OCI-LY7 (cell line): ENCODE measurements at regions not wholly inside any gene's neighbourhood (a gene's known extent, or its start where the extent isn't known, plus 50 kb on each side); places are given as distances from the start of the nearest gene placed in this dataset.

ENCODE experiments used
- BruUV-seq: library from RNA; stranded (reverse); fragments of 400-500 nt; replicated peaks from 2 replicates; lab custom pipeline; 2021; lab: Mats Ljungman, UMichigan
- CTCF ChIA-PET: fragments of 300-600 bp; sonication (Branson Sonifier 250); formaldehyde crosslinking; loops from one replicate; lab custom pipeline; 2022; ENCODE audit warnings: antibody characterized with exemption; ENCODE audit not compliant: unreplicated experiment; lab: Charles Lee
- POLR2A ChIA-PET: fragments of 300-600 bp; sonication (Branson Sonifier 250); formaldehyde crosslinking; loops from one replicate; lab custom pipeline; 2022; ENCODE audit warnings: antibody characterized with exemption; lab: Charles Lee
- DNase-seq: peaks from one replicate; pipeline ENCODE4 v3.0.0-alpha.2; 2015; ENCODE audit warnings: low spot score
- H2AFZ ChIP-seq: fragments of 200-600 bp; sonication (generic), shearing (Covaris generic); 2 replicates; pipeline ENCODE4 v1.6.1; 2014; ENCODE audit warnings: mild to moderate bottlenecking, antibody characterized with exemption, low read length, moderate library complexity
- H3K27ac ChIP-seq: fragments of 200-600 bp; sonication (generic); 2 replicates; pipeline ENCODE4 v1.5.1; 2014; ENCODE audit warnings: mixed run types, low read depth, mild to moderate bottlenecking, moderate library complexity, low read length, inconsistent platforms; ENCODE audit not compliant: poor library complexity, severe bottlenecking
- H3K36me3 ChIP-seq: fragments of 200-600 bp; sonication (generic); 2 replicates; pipeline ENCODE4 v1.6.1; 2014; ENCODE audit warnings: mild to moderate bottlenecking, antibody characterized with exemption, low read length, moderate library complexity, mixed read lengths; ENCODE audit not compliant: insufficient read depth
- H3K4me1 ChIP-seq: fragments of 200-600 bp; sonication (generic); 2 replicates; pipeline ENCODE4 v1.5.1; 2014; ENCODE audit warnings: mild to moderate bottlenecking, low read length; ENCODE audit not compliant: insufficient read depth, poor library complexity, severe bottlenecking
- H3K4me2 ChIP-seq: fragments of 200-600 bp; sonication (generic); 2 replicates; pipeline ENCODE4 v1.6.1; 2014; ENCODE audit warnings: mild to moderate bottlenecking, low read length
- H3K4me3 ChIP-seq: fragments of 200-600 bp; sonication (generic); 2 replicates; pipeline ENCODE4 v1.5.1; 2014; ENCODE audit warnings: mild to moderate bottlenecking, low read depth, low read length; ENCODE audit not compliant: poor library complexity, severe bottlenecking
- H3K79me2 ChIP-seq: fragments of 200-600 bp; sonication (generic); 2 replicates; pipeline ENCODE4 v1.6.1; 2016; ENCODE audit warnings: low read depth, mild to moderate bottlenecking, low read length, moderate library complexity, mixed read lengths; ENCODE audit not compliant: insufficient read depth
- H3K9me2 ChIP-seq: fragments of 200-600 bp; sonication (generic); 2 replicates; pipeline ENCODE4 v1.6.1; 2016; ENCODE audit warnings: mild to moderate bottlenecking, low read length, mixed read lengths; ENCODE audit not compliant: insufficient read depth
- H3K9me3 ChIP-seq: fragments of 200-600 bp; sonication (generic); 2 replicates; pipeline ENCODE4 v1.6.1; 2014; ENCODE audit warnings: mild to moderate bottlenecking, mixed run types, low read length, mixed read lengths
- H4K20me1 ChIP-seq: fragments of 200-600 bp; sonication (generic); 2 replicates; pipeline ENCODE4 v1.6.1; 2014; ENCODE audit warnings: mild to moderate bottlenecking, antibody characterized with exemption, low read length, moderate library complexity, mixed read lengths; ENCODE audit not compliant: insufficient read depth
- EZH2phosphoT487 ChIP-seq: fragments of 200-600 bp; sonication (generic); IDR thresholded peaks from 2 replicates; pipeline ENCODE4 v1.6.1; 2018; ENCODE audit warnings: low read depth, borderline replicate concordance, mild to moderate bottlenecking, mixed run types, antibody characterized with exemption, low read length, moderate library complexity, mixed read lengths
- intact Hi-C: fragments of 100-400 bp; cut with micrococcal nuclease; formaldehyde crosslinking; loops from one replicate; pipeline ENCODE4 v1.10.0; 2022; ENCODE audit not compliant: unreplicated experiment
- TF ChIP-seq, protein P1 (sequence below): fragments of 200-600 bp; sonication (generic); conservative IDR thresholded peaks from 2 replicates; pipeline ENCODE4 v1.5.1; 2014; ENCODE audit warnings: mild to moderate bottlenecking, antibody characterized with exemption, low read length, moderate library complexity, mixed read lengths

DNA sequence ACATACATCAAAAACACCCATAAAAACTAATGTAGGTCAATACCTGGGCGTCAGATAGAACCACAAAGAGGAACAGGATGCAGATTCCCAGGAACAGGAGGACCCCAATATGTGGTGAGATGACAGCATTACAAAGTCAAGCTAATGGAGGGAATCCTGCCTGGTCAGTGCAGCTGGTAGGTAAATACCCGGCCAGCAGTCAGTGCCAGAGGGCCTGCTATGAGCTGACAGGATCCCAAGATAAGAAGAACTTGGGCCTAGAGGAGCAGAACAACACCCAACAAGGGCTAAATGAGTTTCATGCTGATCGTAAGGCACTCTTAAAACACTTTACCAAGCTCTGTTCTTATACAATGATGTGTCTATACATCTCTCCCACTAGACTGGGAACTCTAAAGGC, 61.2 kb upstream of the KCNMB2 start:
- no peak overlapping the region for H2AFZ ChIP-seq
- no peaks in the 10 kb centered on the region for H3K4me1 ChIP-seq
- H3K79me2 ChIP-seq: no peaks in the 10 kb centered on the region
- intact Hi-C loops: no loop called here
- H3K27ac ChIP-seq: no peak overlapping the region
- TF ChIP-seq, protein P1, sequence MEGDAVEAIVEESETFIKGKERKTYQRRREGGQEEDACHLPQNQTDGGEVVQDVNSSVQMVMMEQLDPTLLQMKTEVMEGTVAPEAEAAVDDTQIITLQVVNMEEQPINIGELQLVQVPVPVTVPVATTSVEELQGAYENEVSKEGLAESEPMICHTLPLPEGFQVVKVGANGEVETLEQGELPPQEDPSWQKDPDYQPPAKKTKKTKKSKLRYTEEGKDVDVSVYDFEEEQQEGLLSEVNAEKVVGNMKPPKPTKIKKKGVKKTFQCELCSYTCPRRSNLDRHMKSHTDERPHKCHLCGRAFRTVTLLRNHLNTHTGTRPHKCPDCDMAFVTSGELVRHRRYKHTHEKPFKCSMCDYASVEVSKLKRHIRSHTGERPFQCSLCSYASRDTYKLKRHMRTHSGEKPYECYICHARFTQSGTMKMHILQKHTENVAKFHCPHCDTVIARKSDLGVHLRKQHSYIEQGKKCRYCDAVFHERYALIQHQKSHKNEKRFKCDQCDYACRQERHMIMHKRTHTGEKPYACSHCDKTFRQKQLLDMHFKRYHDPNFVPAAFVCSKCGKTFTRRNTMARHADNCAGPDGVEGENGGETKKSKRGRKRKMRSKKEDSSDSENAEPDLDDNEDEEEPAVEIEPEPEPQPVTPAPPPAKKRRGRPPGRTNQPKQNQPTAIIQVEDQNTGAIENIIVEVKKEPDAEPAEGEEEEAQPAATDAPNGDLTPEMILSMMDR: no peak
- no peak for TF ChIP-seq EZH2phosphoT487
- H3K4me3 ChIP-seq: no peak overlapping the region
- ChIA-PET CTCF (no interaction called here), POLR2A (interaction anchor here (1.1 to 1.9 kb wide), 3 partner anchors 9 to 12 kb away, joined by 3 to 9 read pairs (median 3); no protein-coding TSS in a partner anchor)
- H3K9me2 ChIP-seq: no peaks in the 10 kb centered on the region
- BruUV-seq: no TSS peak
- no peaks in the 10 kb centered on the region for H3K9me3 ChIP-seq
- no peaks in the 10 kb centered on the region for H4K20me1 ChIP-seq
- H3K4me2 ChIP-seq: no peak overlapping the region
- DNase-seq: no peak
- no peaks in the 10 kb centered on the region for H3K36me3 ChIP-seq

DNA sequence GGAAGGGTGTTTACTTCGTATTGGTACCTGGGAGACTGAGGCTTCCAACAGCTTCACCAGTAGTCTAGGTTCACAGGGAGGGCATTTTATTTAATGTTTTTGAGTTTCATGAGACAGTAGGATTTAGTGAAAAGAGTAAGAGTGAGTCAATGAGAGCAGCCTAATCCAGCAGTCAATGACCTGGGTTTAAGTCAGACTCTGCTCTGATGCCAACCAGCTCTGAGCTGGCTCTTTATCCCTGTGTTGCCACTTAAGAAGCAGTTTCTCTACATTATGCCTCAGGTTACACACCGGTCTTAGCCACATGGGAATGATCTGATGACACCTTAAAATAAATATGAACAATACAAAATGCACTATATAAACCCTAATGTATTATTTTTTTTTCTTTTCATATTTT, 59.4 kb upstream of the KCNMB2 start:
- Histone ChIP-seq H3K36me3 (no peaks in the 10 kb centered on the region), H2AFZ (no peak overlapping the region), H3K27ac (no peak overlapping the region), H3K9me2 (no peaks in the 10 kb centered on the region), H3K4me2 (no peak overlapping the region), H3K4me3 (no peak overlapping the region), H3K9me3 (no peaks in the 10 kb centered on the region), H3K79me2 (no peaks in the 10 kb centered on the region), H3K4me1 (no peaks in the 10 kb centered on the region), H4K20me1 (no peaks in the 10 kb centered on the region)
- intact Hi-C loops: no loop called here
- ChIA-PET CTCF (no interaction called here), POLR2A (no interaction called here)
- TF ChIP-seq, protein P1: no peak
- TF ChIP-seq EZH2phosphoT487: no peak
- no TSS peak for BruUV-seq
- DNase-seq: no peak

DNA sequence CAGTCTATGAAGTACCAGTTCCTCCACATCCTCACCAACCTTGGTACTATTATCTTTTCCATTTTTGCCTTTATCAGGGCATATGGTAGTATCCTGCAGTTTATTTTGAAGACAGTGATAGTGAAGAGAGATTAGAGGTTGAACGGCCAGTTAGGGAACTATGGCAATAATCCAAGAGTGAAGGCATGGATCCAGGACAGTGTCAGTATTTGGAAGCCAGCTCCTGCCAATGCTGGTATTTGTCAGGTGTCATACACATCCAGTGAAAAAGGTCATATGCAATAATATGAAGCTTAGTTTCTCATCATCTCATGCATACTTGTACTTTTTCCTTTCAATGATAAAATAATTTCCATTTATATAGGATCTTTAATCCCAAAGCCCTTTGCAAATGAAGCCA, 56.8 kb upstream of the KCNMB2 start:
- Histone ChIP-seq H3K27ac (no peak overlapping the region), H3K4me2 (no peak overlapping the region), H3K9me3 (no peaks in the 10 kb centered on the region), H3K79me2 (no peaks in the 10 kb centered on the region), H2AFZ (no peak overlapping the region), H3K36me3 (no peaks in the 10 kb centered on the region), H3K4me1 (no peaks in the 10 kb centered on the region), H3K9me2 (no peaks in the 10 kb centered on the region), H3K4me3 (no peak overlapping the region), H4K20me1 (no peaks in the 10 kb centered on the region)
- ChIA-PET POLR2A (no interaction called here), CTCF (no interaction called here)
- no TSS peak for BruUV-seq
- intact Hi-C loops: no loop called here
- no peak for TF ChIP-seq EZH2phosphoT487
- TF ChIP-seq, protein P1: no peak
- DNase-seq: no peak
